ENCODE measurements at regions not wholly inside any gene's neighbourhood (a gene's known extent, or its start where the extent isn't known, plus 50 kb on each side); places are given as distances from the start of the nearest gene placed in this dataset.
A peak's percentile ranks its signal among the peaks of the same experiment; 100 is the strongest.
"Not testable (repeated sequence)": the region's sequence is repeated elsewhere in the genome, so short reads cannot be mapped to it uniquely, and the experiment has no call there.

- DNase-seq, result peak; percentile 88
Measured at GRCh38 chr4:3880615-3881120, 114.5 kb downstream of the ADRA2C start.

GRCh38 chr4:3882316-3882885, 116.2 kb downstream of the ADRA2C start:
- not testable (repeated sequence) for DNase-seq

- not testable (repeated sequence) for DNase-seq
Measured at GRCh38 chr4:3884261-3884660, 118.1 kb downstream of the ADRA2C start.

GRCh38 chr4:3893590-3893989, 127.4 kb downstream of the ADRA2C start:
- DNase-seq, result not testable (repeated sequence)

- DNase-seq, result not testable (repeated sequence)
Measured at GRCh38 chr4:3894086-3894959, 128.1 kb downstream of the ADRA2C start.

GRCh38 chr4:3896441-3896840, 130.3 kb downstream of the ADRA2C start:
- DNase-seq, result no peak

- DNase-seq, result not testable (repeated sequence)
Measured at GRCh38 chr4:3896871-3897578, 130.8 kb downstream of the ADRA2C start.

GRCh38 chr4:3898098-3898497, 131.9 kb downstream of the ADRA2C start:
- DNase-seq, result no peak

- DNase-seq, result not testable (repeated sequence)
Measured at GRCh38 chr4:3898928-3899327, 132.7 kb downstream of the ADRA2C start.

GRCh38 chr4:3904264-3904955, 138.2 kb downstream of the ADRA2C start:
- DNase-seq, result not testable (repeated sequence)

- DNase-seq, result not testable (repeated sequence)
Measured at GRCh38 chr4:3909616-3910015, 143.4 kb downstream of the ADRA2C start.

GRCh38 chr4:3910161-3910950, 144.2 kb downstream of the ADRA2C start:
- DNase-seq, result not testable (repeated sequence)

- DNase-seq, result no peak
Measured at GRCh38 chr4:3911252-3911856, 145.2 kb downstream of the ADRA2C start.

- not testable (repeated sequence) for DNase-seq
Measured at GRCh38 chr4:3914511-3914910, 148.3 kb downstream of the ADRA2C start.

- DNase-seq, result peak; percentile 50
Measured at GRCh38 chr4:3919509-3919908, 153.3 kb downstream of the ADRA2C start.

GRCh38 chr4:3921902-3922301, 155.7 kb downstream of the ADRA2C start:
- not testable (repeated sequence) for DNase-seq

- not testable (repeated sequence) for DNase-seq
Measured at GRCh38 chr4:3925841-3926240, 159.7 kb downstream of the ADRA2C start.

- DNase-seq, result not testable (repeated sequence)
Measured at GRCh38 chr4:3926271-3926670, 160.1 kb downstream of the ADRA2C start.

- not testable (repeated sequence) for DNase-seq
Measured at GRCh38 chr4:3926969-3927755, 161.0 kb downstream of the ADRA2C start.

- not testable (repeated sequence) for DNase-seq
Measured at GRCh38 chr4:3929431-3929830, 163.2 kb downstream of the ADRA2C start.

Data from tongue (tissue), 1 donor.